Activated CD4-positive, CD25-positive, alpha-beta regulatory T cell treated with anti-CD3 and anti-CD28 coated beads, Interleukin-2, amount 50 U/mL, for 24 hours (primary cell): ENCODE measurements at regions not wholly inside any gene's neighbourhood (a gene's known extent, or its start where the extent isn't known, plus 50 kb on each side); places are given as distances from the start of the nearest gene placed in this dataset.

Source experiments
- ATAC-seq, 2 donors: fragments of 150-1000 bp; cut with Tn5 transposase; one replicate each; pipeline ENCODE4 v1.10.0; 2021; ENCODE audit warnings: mild to moderate bottlenecking in 1 of 2, moderate library complexity in 1 of 2

DNA sequence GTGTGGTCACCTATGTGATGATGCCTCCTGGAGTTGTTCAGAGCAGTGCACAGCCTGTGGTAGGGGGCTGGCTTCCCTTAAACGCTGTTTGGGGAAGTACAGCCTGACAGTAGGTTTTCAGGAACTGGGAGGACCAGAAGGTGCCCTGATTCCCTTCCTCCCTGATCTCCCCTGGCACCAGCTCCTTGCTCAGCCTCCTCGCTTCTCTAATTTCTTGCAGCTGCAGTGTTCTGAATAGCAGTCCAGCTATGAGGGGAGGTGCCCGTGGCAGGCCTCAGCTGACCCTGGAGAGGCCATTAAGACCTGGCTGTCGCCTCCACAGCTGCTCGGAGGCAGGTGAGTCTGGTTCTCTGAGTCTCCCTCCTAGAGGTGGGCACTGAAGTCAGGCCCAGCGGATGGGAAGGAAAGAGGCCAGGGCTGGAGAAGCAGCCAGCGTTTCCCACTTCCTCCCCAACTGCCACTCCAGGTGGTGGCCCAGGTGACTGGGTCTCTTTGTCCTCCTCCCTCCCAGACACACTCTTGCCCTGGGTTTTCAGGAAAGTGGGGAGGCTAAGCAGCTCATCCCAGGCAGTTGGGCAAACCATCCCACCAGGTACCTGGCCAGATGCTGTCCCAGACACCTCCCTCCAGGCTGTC, 52.0 kb upstream of the RPL11 start:
- no peak for ATAC-seq

DNA sequence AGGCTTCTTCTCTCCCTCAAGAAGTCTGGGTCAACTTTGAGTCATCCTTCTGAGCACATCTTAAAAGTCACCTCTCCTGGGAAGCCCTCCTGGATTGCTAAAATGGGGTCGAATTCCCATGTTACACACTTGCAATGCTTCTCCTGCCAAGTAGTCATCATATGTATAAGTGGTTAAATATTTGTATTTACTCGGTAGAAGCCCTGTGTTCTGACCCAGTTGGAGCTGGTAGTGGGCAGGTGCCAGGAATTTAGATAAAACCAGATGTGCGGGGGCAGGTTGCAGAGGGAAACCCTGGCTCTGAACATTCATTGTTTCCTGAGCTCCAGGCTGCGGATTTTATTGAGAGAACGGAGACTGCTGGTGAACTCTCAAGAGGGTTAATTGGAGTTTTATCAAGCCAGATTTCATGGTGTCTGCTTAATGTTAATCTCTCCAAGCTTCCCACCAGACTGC, 52.8 kb upstream of the RPL11 start:
- no peak for ATAC-seq

DNA sequence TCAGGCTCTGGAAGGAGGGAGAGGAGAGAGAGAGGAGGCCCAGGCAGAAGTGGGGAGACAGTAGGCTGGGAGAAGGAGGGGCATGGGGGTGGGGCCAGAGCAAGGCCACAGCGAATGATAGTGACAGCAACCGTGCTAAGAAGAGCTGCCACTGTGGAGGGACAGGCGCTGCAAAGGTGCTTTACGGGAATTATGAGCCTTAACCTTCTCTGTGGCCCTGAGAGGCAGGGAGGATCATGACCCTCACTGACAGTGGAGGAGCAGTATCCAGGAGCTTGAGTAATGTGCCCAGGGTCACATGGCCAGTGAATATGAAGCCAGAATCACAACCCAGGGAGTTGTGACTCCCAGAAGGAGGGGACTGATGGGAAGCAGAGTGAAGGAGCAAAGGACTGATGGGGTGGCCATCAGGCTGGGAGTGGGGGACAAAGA, 53.4 kb upstream of the RPL11 start:
- no peak for ATAC-seq

DNA sequence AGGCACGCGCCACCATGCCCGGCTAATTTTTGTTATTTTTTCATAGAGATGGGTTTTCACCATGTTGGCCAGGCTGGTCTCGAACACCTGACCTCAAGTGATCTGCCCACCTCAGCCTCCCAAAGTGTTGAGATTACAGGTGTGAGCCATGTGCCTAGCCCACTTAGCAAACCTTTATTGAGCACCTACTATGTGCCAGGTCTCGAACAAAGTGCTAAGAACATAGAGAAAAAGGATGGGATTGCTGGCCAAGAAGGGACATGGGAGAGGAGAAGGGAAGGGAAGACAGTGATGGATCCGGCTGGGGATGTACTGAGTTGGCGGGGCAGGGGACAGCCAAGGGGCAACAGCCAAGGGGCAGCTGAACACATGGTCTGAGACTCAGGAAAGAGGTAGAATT, 55.6 kb upstream of the RPL11 start:
- no peak for ATAC-seq

DNA sequence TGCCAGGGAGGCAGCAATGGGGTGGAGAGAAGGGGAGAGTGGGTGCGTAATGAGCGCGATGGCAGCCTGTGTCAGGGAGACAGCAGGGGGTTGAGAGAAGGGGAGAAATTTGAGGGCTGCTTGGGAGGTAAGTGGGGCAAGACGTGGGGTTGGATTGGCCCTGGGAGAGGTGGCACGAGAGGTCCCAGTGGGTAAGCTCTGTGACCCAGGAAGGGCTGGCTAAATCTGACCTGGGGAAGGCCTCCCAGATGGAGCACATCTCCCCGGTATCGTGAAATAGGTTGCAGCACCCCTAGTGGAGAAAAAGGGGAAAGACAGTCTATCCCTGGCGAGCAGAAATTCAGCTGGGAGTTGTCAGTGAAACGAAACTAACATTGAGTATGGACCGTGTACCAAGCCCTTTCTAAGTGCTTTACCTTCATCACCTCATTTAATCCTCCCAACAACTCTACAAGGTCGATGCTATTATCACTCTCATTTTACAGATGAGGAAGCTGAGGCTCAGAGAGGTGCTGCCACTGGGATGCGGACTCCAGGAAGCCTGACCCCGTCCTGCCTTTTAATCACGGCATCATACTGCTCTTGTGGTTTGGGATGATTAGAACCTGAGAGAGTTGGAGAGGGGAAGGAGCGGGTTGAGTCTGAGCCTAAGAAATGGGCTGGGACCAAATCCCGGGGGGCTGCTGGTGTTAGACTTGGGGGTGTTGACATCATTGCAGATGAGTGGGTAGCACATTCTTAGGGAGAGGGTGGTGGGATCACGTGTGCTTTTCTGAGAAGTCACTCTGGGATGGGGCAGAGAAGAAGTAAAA, 56.6 kb upstream of the RPL11 start:
- ATAC-seq = peak; percentile 75 to 77

DNA sequence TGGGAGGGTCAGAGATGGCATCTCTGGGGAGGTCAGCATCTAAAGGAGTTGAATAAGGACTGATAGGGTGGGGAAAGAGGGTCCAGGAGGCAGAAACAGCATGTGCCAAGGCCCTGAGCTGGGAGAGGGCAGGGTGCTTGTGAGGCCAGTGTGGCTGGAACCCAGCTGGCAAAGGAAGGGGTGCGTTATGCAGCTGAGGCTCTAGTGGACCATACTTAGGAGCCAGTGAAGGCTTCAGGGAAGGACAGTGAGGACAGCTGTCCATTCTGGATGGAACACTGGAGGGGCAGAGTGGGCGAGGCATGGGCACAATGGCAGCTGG, 57.1 kb upstream of the RPL11 start:
- ATAC-seq = no peak

DNA sequence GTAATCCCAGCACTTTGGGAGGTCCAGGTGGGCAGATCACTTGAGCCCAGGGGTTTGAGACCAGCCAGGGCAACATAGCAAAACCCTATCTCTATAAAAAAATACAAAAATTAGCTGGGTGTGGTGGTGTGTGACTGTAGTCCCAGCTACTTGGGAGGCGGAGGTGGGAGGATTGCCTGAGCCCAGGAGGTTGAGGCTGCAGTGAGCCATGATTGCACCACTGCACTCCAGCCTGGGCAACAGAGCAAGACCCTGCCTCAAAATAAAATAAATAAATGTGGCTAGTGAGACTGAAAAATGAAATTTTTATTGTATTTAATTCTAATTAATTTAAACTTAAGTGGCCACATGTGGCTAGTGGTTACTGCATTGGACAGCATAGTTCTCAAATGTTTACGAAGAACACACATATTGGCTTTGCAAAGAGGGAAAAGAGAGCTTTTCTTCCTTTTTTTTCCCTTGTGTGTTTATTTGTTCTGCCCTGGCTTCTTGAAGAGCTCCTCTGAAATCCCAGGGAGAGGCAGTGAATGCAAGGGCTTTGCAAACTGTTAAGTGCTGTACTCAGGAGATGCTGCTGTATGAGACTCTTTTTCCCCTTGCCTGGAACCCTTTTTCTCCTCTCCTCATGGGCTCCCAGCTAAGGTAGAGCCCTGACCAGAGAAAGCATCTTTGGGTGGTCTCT, 59.0 kb upstream of the RPL11 start:
- ATAC-seq = no peak

DNA sequence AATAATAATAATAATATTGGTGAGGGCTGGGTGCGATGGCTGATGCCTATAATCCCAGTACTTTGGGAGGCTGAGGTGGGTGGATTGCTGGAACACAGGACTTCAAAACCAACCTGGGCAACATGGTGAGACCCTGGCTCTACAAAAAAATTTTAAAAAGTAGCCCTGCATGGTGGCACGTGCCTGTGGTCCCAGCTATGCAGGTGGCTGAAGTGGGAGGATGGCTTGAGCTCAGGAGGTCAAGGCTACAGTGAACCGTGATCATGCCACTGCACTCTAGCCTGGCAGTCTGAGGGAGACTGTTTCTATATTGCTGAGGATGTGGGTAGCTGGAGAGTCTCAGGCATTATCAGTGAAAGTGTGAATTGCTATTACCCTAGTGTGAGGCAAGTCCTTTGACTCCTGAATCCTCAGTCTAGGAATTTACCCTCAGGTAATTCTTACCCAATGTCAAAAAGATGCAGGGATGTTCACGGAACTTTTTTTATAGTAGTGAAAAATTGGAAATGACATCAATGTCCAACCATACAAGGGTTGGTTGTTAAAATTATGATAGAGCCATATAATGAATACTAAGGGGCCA, 61.8 kb upstream of the RPL11 start:
- ATAC-seq = no peak

DNA sequence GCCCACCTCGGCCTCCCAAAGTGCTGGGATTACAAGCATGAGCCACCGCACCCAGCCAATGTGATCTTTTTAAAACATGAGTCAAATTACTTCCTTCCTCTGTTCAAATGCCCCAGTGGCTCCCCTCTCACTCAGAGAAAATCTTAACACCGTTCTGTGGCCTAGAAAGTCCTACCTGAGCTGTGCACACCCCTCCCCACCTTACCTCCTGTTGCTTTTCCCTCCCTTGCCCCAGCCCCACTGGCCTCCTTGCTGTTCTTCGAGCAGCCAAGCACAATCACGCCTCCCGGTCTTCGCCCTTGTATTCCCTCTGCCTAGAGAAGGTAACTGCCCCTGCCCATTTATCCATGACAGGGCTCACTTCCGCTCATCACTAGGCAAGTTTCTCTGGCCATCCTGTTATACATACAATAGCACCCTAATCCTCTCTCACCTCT, 62.6 kb upstream of the RPL11 start:
- ATAC-seq = no peak

DNA sequence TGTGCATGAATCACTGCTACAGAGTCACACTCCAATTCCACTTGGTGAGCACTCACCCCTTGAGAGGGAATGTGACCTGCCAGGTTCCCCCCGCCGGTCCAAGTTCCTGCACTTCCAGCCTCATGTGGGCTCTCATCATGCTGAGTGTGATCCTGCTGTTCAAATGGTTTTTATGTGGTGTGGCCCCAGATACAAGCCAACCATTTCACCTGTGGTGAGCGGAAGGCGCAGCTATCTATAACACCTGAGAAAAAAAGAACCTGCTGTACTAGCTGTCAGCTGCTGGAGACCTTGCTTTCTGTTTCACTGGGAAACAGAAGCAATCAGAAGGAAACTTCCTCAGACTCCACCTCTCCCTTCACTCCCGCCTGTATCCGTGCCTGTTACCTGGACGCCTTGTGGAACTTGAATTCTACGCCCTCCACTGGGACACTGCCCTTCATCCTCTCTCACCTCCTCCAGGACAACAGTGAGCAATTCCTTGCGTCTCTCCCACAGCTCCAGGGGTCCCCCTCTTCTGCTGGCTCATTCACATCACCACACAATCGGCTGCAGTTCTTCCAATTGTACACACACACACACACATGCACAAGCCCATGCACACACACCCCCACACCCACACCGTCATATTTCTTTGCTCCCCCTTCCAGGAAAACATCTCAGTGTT, 64.4 kb upstream of the RPL11 start:
- ATAC-seq = peak; percentile 12 to 18

DNA sequence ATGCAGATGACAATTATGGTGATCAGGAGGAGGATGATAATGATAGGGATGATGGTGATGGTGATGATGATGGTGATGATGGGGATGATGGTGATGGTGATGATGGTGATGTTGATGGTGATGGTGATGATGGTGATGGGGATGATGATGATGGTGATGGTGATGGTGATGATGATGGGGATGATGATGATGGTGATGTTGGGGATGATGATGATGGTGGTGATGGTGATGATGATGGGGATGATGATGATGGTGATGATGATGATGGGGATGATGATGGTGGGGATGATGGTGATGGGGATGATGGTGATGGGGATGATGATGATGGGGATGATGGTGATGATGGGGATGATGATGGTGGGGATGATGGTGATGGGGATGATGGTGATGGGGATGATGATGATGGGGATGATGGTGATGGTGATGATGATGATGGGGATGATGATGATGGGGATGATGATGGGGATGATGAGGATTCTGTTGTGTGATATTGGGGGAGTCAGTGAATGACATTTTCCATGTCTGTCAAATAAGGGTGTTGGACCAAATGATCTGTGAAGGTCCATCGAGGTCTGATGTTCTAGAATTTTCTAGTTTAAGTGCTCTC, 65.6 kb upstream of the RPL11 start:
- ATAC-seq = no peak

DNA sequence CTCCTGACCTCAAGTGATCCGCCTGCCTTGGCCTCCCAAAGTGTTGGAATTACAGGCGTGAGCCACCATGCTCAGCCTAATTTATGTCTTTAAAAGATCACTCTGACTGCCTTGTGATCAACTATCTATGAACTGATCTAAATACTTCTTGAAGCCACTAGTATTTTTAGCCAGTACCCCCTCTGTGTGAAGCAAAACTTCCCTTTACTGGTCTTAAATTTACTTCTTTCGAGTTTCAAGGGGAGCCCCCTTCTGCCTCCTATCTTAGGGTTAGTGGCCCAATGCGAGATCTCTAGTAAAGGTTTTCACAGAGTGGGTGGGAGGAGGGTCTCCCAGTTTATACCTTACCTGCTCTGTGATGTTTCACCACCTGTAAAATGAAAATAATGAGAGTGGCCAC, 66.1 kb upstream of the RPL11 start:
- ATAC-seq = no peak

DNA sequence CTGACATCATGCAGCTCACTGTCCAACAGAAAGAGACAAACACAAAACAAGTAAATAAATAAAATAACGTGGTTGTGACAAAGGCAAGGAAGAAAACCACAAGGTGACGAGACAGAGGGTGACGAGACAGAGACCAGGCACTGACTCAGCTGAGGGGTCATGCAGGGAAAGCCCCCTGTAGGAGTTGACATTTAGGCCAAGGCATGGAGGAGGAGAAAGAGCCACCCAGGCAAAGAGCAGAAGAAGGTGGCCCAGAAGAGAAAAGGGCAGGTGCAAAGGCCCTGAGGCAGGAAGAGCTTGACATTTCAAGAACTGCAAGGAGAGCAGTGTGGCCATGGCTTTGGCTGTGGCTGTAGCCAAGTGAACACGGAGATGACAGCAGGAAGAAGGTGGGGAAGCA, 65.1 kb upstream of the ID3 start:
- ATAC-seq = peak; percentile 78 to 83

DNA sequence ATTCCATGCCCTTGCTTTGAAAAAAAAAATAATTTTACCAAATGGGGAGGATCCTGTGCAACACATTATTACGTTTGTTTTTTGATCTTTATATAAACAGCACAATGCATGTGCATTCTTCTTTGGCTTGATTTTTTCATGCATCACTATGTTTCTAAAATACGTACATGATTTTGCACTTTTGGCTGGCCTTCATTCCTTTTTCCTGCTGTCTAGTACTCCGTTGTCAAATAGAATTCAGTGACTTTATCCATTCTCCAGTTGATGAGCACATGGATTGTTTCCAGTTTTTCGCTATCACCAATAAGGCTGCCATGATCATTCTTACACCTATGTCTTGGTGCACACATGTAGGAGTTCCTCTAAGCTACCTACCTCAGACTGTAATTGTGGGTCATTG, 63.0 kb upstream of the ID3 start:
- ATAC-seq = no peak

DNA sequence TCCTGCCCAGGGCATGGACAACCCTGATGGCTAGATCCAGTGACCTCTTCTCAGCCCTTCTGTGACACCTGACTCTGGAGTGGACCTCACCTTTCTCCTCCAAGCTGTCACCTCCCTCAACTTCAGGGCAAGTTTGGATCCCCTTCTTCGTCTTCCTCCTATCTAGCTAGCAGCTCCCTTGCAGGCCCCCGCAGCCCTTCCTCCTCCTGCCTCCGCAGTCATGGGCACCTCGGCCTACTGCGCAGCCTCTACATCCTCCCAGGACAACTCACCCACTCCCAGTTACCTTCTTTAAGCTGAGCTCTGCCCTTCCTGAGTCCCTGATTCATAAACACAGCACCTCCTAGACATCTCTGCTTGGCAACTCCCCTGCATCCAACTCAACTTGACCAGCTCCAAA, 61.3 kb upstream of the ID3 start:
- no peak for ATAC-seq

DNA sequence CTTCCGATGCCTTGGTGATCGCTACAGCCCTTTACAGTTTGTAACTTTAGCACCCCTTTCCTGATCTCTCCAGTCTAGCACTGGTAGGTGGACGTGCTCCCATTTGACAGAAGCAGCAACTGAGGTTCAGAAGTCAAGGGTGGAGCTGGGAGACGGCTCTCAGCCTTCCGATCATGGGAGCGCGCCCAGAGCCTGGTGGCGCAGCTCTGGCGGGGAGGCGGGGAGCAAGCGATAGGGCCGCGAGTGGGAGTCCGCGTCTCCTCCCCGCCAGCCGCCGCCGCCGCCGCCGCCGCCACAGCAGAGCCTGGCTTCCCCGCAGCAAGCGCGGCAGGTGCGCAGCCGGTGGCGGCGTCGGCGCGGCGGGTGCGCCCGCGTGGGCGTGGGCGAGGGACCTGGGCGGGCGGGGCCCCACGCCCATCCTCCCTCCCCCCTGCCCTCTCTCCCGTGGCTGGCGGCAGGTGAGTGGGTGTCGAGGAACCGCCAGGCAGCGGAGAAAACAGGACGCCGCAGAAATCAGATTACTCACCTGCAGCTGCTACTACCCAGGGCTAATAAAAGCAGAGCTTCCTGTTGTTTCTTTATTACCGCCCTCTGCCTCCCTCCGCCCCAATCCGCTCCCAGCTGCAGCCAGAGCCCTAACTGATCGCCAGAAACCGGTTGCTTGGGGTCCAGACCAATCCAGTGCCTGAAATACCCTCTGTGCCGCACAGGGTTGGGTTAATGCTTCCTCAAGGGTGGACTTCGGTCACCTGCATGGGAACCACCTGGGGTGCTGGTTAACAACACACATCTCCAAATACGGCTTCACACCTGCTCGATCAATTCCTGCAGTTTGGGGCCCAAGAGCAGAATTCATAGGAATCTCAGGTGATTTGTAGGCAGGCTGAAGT, 60.2 kb upstream of the ID3 start:
- peak; percentile 77 to 81 for ATAC-seq

DNA sequence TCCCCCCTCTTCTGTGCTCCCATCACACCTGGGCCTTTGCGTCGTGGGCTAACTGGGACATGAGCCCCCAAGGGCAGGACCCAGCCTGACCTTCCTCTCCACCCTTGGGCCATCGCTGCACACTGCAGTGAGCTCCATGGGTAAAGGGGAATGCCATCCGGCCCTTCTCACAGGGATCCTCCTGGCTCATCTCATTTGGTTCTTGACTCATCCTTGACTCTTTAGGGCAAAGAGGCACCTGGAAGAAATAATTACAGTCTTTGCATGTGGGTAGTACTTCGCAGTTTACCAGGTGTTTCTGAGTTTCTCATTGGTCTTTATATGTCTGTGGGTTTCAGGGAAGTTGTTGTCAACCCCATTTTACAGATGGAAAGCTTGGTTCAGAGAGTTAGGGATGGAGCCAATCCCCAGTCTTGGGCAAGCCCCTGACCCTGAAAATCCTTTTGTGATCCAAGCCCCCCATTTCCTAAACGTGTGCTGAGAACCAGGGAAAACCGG, 59.3 kb upstream of the ID3 start:
- ATAC-seq = no peak

DNA sequence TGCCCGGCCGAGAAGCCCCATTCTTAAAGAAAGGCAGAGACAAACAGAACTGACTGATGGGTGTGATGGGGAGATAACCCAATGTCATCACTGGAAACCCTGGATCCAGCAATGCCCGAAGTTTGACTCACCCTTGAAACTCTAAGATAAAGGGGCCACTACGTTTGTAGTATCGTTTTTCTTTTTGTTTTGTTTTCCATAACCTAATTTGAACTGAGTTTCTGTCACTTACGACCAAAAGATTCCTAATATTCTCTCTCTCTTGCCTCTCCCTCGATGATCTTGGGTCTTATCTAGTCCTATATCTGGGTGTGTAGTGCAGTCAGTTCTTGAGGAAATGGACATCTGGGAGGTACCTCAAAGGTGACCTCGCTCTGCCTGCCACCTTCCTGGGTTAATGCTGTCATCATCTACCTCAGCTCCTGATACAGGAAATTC, 57.8 kb upstream of the ID3 start:
- peak in 1 of 2 donors; percentile 11 for ATAC-seq

DNA sequence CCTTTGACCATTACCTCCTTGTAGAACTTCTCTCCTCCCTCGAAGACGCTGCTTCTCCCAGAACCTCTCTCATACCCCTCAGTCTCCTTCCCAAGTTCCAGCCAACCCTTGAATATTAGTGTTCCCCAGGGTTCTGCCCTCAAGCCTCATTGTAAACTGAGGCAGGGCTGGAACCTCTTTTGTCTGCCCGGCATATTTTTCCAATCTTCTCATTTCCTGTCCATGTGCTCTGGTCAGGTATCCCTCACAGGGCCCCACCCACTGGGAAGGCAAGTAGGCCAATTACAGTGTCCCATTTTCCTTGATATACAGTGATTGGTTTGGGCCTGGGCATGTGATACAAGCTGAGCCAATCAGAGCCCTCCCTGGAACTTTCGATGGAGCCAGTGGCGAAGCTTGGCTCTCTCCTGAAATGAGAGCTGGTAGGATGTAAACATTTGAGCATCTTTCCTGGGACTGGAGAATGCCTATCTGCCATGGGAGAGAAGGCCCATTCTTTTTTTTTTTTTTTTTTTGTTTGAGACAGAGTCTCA, 57.1 kb upstream of the ID3 start:
- no peak for ATAC-seq

DNA sequence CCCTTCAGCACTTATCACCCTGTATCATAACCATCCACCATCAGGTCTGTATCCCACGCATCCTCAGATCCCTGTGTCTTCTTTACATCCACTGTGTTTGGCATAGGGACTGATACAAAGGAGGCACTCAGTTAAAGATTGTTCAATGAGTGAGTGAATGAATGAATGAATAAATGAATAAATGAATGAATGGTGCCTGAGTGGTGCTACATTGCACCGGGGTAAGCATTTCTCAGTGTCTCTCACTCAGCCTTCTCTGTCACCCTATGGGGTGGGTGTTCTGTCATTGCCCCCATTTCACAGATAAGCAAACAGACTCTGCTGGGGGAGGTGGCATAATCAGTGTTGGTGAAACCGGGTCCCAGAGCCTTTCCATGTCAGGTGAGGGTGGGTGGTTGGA, 56.6 kb upstream of the ID3 start:
- no peak for ATAC-seq

DNA sequence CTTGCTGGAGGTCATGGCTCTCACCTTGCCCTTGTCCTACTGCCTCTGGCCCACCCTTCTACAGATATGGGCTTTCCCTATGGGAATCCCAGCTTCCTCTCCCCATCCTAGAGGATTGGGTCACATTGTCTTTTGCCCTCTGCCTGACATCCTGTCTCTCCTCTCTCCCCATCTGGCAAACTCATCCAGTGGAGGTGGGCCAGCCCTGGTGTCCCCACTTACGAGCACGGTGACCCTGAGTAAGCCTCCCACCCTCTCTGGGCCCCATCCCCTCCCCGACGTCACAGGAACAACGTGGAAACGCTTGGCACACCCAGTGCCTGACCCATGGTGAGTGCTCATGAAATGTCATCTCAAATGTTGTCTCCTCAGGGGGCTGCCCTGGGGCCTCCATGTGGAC, 56.1 kb upstream of the ID3 start:
- ATAC-seq = no peak
